ENCODE measurements at regions not wholly inside any gene's neighbourhood (a gene's known extent, or its start where the extent isn't known, plus 50 kb on each side); places are given as distances from the start of the nearest gene placed in this dataset.

GRCh38 chr5:142422429-142422828 lies 97.6 kb upstream of the SPRY4 start:
- TF ChIP-seq SIN3A (IDR thresholded peaks at IDR 0.05; ENCODE audit: borderline replicate concordance, insufficient read depth, low read length), result no peak
- TF ChIP-seq TAF1 (IDR thresholded peaks at IDR 0.05; ENCODE audit: borderline replicate concordance, insufficient read depth, low read length), result no peak
- TF ChIP-seq POLR2AphosphoS5 (IDR thresholded peaks at IDR 0.05; ENCODE audit: low read depth, low read length), result no peak
- TF ChIP-seq REST (IDR thresholded peaks at IDR 0.05; ENCODE audit: insufficient read depth in 1 of 2, low read depth in 2 of 2, low read length in 2 of 2), result no peak
- TF ChIP-seq FOXP2 (optimal IDR thresholded peaks at IDR 0.05; ENCODE audit: borderline replicate concordance, extremely low read depth, extremely low read length, insufficient read depth), result no peak

All from PFSK-1 (cell line).